Immature natural killer cell (primary cell): ENCODE measurements at regions not wholly inside any gene's neighbourhood (a gene's known extent, or its start where the extent isn't known, plus 50 kb on each side); places are given as distances from the start of the nearest gene placed in this dataset.

Experiments used
- DNase-seq, 3 donors: peaks; one replicate each; pipeline ENCODE4 v3.0.0; 2022; ENCODE audit warnings: mixed read lengths in 1 of 3
- H3K27ac Mint-ChIP-seq, 6 donors: one replicate each; pipeline ENCODE4 v1.8.0; 2020; ENCODE audit warnings: mixed read lengths in 6 of 6, mild to moderate bottlenecking in 5 of 6, inconsistent platforms in 4 of 6, moderate library complexity in 3 of 6
- H3K27me3 Mint-ChIP-seq, 3 donors: one replicate each; pipeline ENCODE4 v1.8.0; 2020 to 2021; ENCODE audit warnings: low read depth in 3 of 3, mild to moderate bottlenecking in 3 of 3, mixed read lengths in 3 of 3, moderate library complexity in 3 of 3, inconsistent platforms in 1 of 3
- H3K36me3 Mint-ChIP-seq, 3 donors: one replicate each; pipeline ENCODE4 v1.8.0; 2020; ENCODE audit warnings: mixed read lengths in 3 of 3, inconsistent platforms in 2 of 3, mild to moderate bottlenecking in 2 of 3
- H3K4me1 Mint-ChIP-seq, 2 donors: one replicate each; pipeline ENCODE4 v1.8.0; 2020; ENCODE audit warnings: inconsistent platforms in 2 of 2, mild to moderate bottlenecking in 2 of 2, mixed read lengths in 2 of 2, moderate library complexity in 1 of 2
- H3K4me3 Mint-ChIP-seq, 5 donors: one replicate each; pipeline ENCODE4 v1.8.0; 2020; ENCODE audit warnings: mild to moderate bottlenecking in 5 of 5, mixed read lengths in 5 of 5, inconsistent platforms in 3 of 5, moderate library complexity in 3 of 5
- H3K9me3 Mint-ChIP-seq, 6 donors: one replicate each; pipeline ENCODE4 v1.8.0; 2020; ENCODE audit warnings: mild to moderate bottlenecking in 6 of 6, mixed read lengths in 6 of 6, inconsistent platforms in 4 of 6, moderate library complexity in 3 of 6

GRCh38 chr13:85434927-85435326 lies 364.3 kb downstream of the SLITRK6 start:
- no peak overlapping the region for H3K27ac Mint-ChIP-seq
- H3K4me1 Mint-ChIP-seq = no peaks in the 10 kb centered on the region
- peaks cover 4 to 32% (median 15%) of the 10 kb centered on the region in 6 donors for H3K9me3 Mint-ChIP-seq
- DNase-seq = no peak
- H3K36me3 Mint-ChIP-seq = no peaks in the 10 kb centered on the region
- H3K27me3 Mint-ChIP-seq = no peaks in the 10 kb centered on the region
- no peak overlapping the region for H3K4me3 Mint-ChIP-seq

- no peaks in the 10 kb centered on the region for H3K36me3 Mint-ChIP-seq
Measured at GRCh38 chr13:85432881-85433280, 366.3 kb downstream of the SLITRK6 start.

GRCh38 chr13:85431720-85432119 lies 367.5 kb downstream of the SLITRK6 start:
- no peak for DNase-seq
- Mint-ChIP-seq H3K36me3 (no peaks in the 10 kb centered on the region), H3K4me3 (no peak overlapping the region), H3K9me3 (peaks cover 3 to 30% (median 10%) of the 10 kb centered on the region in 6 donors), H3K27me3 (no peaks in the 10 kb centered on the region), H3K4me1 (no peaks in the 10 kb centered on the region), H3K27ac (no peak overlapping the region)

More at GRCh38 chr13:85432881-85433280, 366.3 kb downstream of the SLITRK6 start:
- DNase-seq = no peak
- Mint-ChIP-seq H3K27ac (no peak overlapping the region), H3K4me3 (no peak overlapping the region), H3K4me1 (no peaks in the 10 kb centered on the region), H3K9me3 (peaks cover 3 to 32% (median 12%) of the 10 kb centered on the region in 6 donors), H3K27me3 (no peaks in the 10 kb centered on the region)

- Mint-ChIP-seq H3K4me1 (no peaks in the 10 kb centered on the region), H3K27me3 (no peaks in the 10 kb centered on the region), H3K27ac (no peak overlapping the region), H3K4me3 (no peak overlapping the region), H3K9me3 (peaks cover 1 to 22% (median 8%) of the 10 kb centered on the region in 6 donors), H3K36me3 (no peaks in the 10 kb centered on the region)
- DNase-seq = no peak
Measured at GRCh38 chr13:85430216-85430794, 368.9 kb downstream of the SLITRK6 start.

GRCh38 chr13:85427416-85427815 lies 371.8 kb downstream of the SLITRK6 start:
- H3K27ac Mint-ChIP-seq = no peak overlapping the region
- no peak for DNase-seq
- H3K4me1 Mint-ChIP-seq = no peaks in the 10 kb centered on the region
- H3K4me3 Mint-ChIP-seq = no peak overlapping the region
- H3K9me3 Mint-ChIP-seq = peaks cover 4 to 34% (median 11%) of the 10 kb centered on the region in 6 donors
- no peaks in the 10 kb centered on the region for H3K36me3 Mint-ChIP-seq
- no peaks in the 10 kb centered on the region for H3K27me3 Mint-ChIP-seq

- Mint-ChIP-seq H3K9me3 (peaks cover 2 to 47% (median 15%) of the 10 kb centered on the region in 6 donors), H3K27ac (no peak overlapping the region)
Measured at GRCh38 chr13:85420136-85420535, 379.1 kb downstream of the SLITRK6 start.

GRCh38 chr13:85419611-85420010 lies 379.6 kb downstream of the SLITRK6 start:
- DNase-seq = no peak
- Mint-ChIP-seq H3K9me3 (peaks cover 2 to 41% (median 15%) of the 10 kb centered on the region in 6 donors), H3K36me3 (no peaks in the 10 kb centered on the region), H3K27ac (no peak overlapping the region), H3K4me1 (no peaks in the 10 kb centered on the region), H3K4me3 (no peak overlapping the region), H3K27me3 (peaks cover 0 to 5% (median 0%) of the 10 kb centered on the region in 3 donors)

More at GRCh38 chr13:85420136-85420535, 379.1 kb downstream of the SLITRK6 start:
- no peak overlapping the region for H3K4me3 Mint-ChIP-seq
- peaks cover 0 to 5% (median 0%) of the 10 kb centered on the region in 3 donors for H3K27me3 Mint-ChIP-seq
- DNase-seq = no peak
- no peaks in the 10 kb centered on the region for H3K36me3 Mint-ChIP-seq
- no peaks in the 10 kb centered on the region for H3K4me1 Mint-ChIP-seq

GRCh38 chr13:85417807-85418206 lies 381.4 kb downstream of the SLITRK6 start:
- no peaks in the 10 kb centered on the region for H3K36me3 Mint-ChIP-seq

GRCh38 chr13:85413664-85414063 lies 385.6 kb downstream of the SLITRK6 start:
- no peak for DNase-seq
- no peaks in the 10 kb centered on the region for H3K36me3 Mint-ChIP-seq
- peaks cover 4 to 39% (median 7%) of the 10 kb centered on the region in 6 donors for H3K9me3 Mint-ChIP-seq
- no peak overlapping the region for H3K4me3 Mint-ChIP-seq
- H3K4me1 Mint-ChIP-seq = no peaks in the 10 kb centered on the region
- H3K27me3 Mint-ChIP-seq = peaks cover 0 to 3% (median 0%) of the 10 kb centered on the region in 3 donors
- no peak overlapping the region for H3K27ac Mint-ChIP-seq

More at GRCh38 chr13:85417807-85418206, 381.4 kb downstream of the SLITRK6 start:
- Mint-ChIP-seq H3K27ac (no peak overlapping the region), H3K4me1 (no peaks in the 10 kb centered on the region), H3K4me3 (no peak overlapping the region), H3K9me3 (peaks cover 0 to 39% (median 7%) of the 10 kb centered on the region in 6 donors), H3K27me3 (peaks cover 0 to 5% (median 0%) of the 10 kb centered on the region in 3 donors)
- DNase-seq = no peak

- H3K4me3 Mint-ChIP-seq = no peak overlapping the region
- H3K9me3 Mint-ChIP-seq = peaks cover 0 to 30% (median 5%) of the 10 kb centered on the region in 6 donors
- H3K4me1 Mint-ChIP-seq = no peaks in the 10 kb centered on the region
- no peak for DNase-seq
- H3K27ac Mint-ChIP-seq = no peak overlapping the region
- no peaks in the 10 kb centered on the region for H3K36me3 Mint-ChIP-seq
- H3K27me3 Mint-ChIP-seq = no peaks in the 10 kb centered on the region
Measured at GRCh38 chr13:85412448-85412847, 386.8 kb downstream of the SLITRK6 start.

- Mint-ChIP-seq H3K4me1 (no peaks in the 10 kb centered on the region), H3K27ac (no peak overlapping the region), H3K27me3 (no peaks in the 10 kb centered on the region), H3K36me3 (no peaks in the 10 kb centered on the region), H3K4me3 (no peak overlapping the region), H3K9me3 (peaks cover 3 to 30% (median 8%) of the 10 kb centered on the region in 6 donors)
- no peak for DNase-seq
Measured at GRCh38 chr13:85411591-85411990, 387.6 kb downstream of the SLITRK6 start.

GRCh38 chr13:85408415-85408814 lies 390.8 kb downstream of the SLITRK6 start:
- Mint-ChIP-seq H3K27ac (no peak overlapping the region), H3K4me1 (no peaks in the 10 kb centered on the region), H3K9me3 (peaks cover 5 to 35% (median 12%) of the 10 kb centered on the region in 6 donors), H3K36me3 (peaks cover 0 to 3% (median 0%) of the 10 kb centered on the region in 3 donors), H3K4me3 (no peak overlapping the region), H3K27me3 (no peaks in the 10 kb centered on the region)
- DNase-seq = no peak

- H3K4me3 Mint-ChIP-seq = no peak overlapping the region
- H3K27ac Mint-ChIP-seq = no peak overlapping the region
- DNase-seq = no peak
- H3K4me1 Mint-ChIP-seq = no peaks in the 10 kb centered on the region
- H3K36me3 Mint-ChIP-seq = peaks cover 0 to 3% (median 0%) of the 10 kb centered on the region in 3 donors
- H3K27me3 Mint-ChIP-seq = no peaks in the 10 kb centered on the region
- H3K9me3 Mint-ChIP-seq = peaks cover 5 to 23% (median 11%) of the 10 kb centered on the region in 6 donors
Measured at GRCh38 chr13:85406269-85406975, 392.8 kb downstream of the SLITRK6 start.

GRCh38 chr13:85405316-85405897 lies 393.8 kb downstream of the SLITRK6 start:
- no peaks in the 10 kb centered on the region for H3K27me3 Mint-ChIP-seq

More at GRCh38 chr13:85405316-85405897, 393.8 kb downstream of the SLITRK6 start:
- Mint-ChIP-seq H3K4me3 (no peak overlapping the region), H3K9me3 (peaks cover 4 to 24% (median 12%) of the 10 kb centered on the region in 6 donors), H3K27ac (no peak overlapping the region), H3K36me3 (peaks cover 0 to 3% (median 0%) of the 10 kb centered on the region in 3 donors), H3K4me1 (no peaks in the 10 kb centered on the region)
- DNase-seq = no peak
